ENCODE measurements at regions not wholly inside any gene's neighbourhood (a gene's known extent, or its start where the extent isn't known, plus 50 kb on each side); places are given as distances from the start of the nearest gene placed in this dataset.

- no peak for TF ChIP-seq CTCF (IDR thresholded peaks at IDR 0.05)
- no peak for TF ChIP-seq POLR2A (IDR thresholded peaks at IDR 0.05)
Measured at GRCh38 chr2:207331674-207332073, 165.9 kb upstream of the KLF7 start.

All from breast epithelium (tissue), 3 donors.